Activated CD4-positive, alpha-beta T cell treated with anti-CD3 and anti-CD28 coated beads, Interleukin-2, amount 10 ng/mL, durations not matched to agents 24 days and 14 days (primary cell): ENCODE measurements at regions not wholly inside any gene's neighbourhood (a gene's known extent, or its start where the extent isn't known, plus 50 kb on each side); places are given as distances from the start of the nearest gene placed in this dataset.
"Not testable (repeated sequence)": the region's sequence is repeated elsewhere in the genome, so short reads cannot be mapped to it uniquely, and the experiment has no call there.

ENCODE experiments used
- DNase-seq: peaks from one replicate; pipeline ENCODE4 v3.0.0; 2022
- H3K27ac Mint-ChIP-seq: one replicate; pipeline ENCODE4 v1.8.0; 2022; ENCODE audit warnings: mild to moderate bottlenecking, mixed read lengths
- H3K27me3 Mint-ChIP-seq: one replicate; pipeline ENCODE4 v1.8.0; 2022; ENCODE audit warnings: mixed read lengths
- H3K36me3 Mint-ChIP-seq: one replicate; pipeline ENCODE4 v1.8.0; 2022; ENCODE audit warnings: low read depth, mild to moderate bottlenecking, mixed read lengths
- H3K4me1 Mint-ChIP-seq: one replicate; pipeline ENCODE4 v1.8.0; 2021; ENCODE audit warnings: mixed read lengths
- H3K4me3 Mint-ChIP-seq: one replicate; pipeline ENCODE4 v1.8.0; 2022; ENCODE audit warnings: mild to moderate bottlenecking, moderate library complexity, mixed read lengths
- H3K9me3 Mint-ChIP-seq: one replicate; pipeline ENCODE4 v1.8.0; 2021; ENCODE audit warnings: mixed read lengths
- intact Hi-C: fragments of 100-400 bp; cut with micrococcal nuclease; formaldehyde crosslinking; loops from one replicate; pipeline ENCODE4 v1.15.1; 2023

DNA sequence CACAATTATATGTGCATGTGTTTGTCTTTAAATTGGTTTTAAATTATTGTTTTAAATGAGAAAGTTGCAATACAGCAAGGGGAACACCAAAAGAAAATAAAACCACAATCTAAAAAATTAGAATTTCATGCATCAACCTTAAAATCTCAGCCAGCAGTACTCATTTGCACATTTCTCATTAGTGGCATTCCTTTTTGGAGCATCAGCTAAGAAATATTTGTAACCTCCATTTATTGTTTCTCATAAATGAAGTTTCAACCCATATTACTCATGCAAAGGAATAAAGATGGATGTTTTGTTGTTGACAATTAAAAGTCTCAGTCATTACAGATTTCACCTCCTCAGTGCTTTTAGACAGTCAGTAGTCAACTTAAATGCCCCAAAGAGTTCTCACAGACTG is 160.1 kb downstream of the TBX15 start:
- intact Hi-C loops: no loop called here

DNA sequence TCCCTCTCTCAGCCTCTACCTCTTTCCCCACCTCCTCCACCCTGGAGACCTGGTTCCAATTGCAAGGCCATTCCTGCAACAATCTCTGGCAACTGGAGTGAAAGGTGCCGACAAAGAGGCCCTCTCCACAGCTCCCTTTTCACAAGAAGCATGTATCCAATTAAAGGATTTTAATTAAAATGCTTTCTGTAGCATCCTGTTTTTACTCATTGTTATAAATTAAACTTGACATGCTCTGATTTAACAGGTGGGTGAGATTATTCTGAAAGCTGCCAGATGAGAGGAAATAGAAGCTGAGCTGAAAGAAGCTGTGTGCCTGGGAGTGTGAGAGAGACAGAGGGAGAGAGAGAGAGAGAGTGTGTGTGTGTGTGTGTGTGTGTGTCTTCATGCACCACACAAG is 160.5 kb downstream of the TBX15 start:
- no peaks in the 10 kb centered on the region for H3K27me3 Mint-ChIP-seq
- H3K4me3 Mint-ChIP-seq: no peak overlapping the region
- H3K4me1 Mint-ChIP-seq: no peaks in the 10 kb centered on the region
- H3K9me3 Mint-ChIP-seq: peaks cover 17% of the 10 kb centered on the region
- DNase-seq: no peak
- H3K36me3 Mint-ChIP-seq: no peaks in the 10 kb centered on the region
- intact Hi-C loops: no loop called here
- H3K27ac Mint-ChIP-seq: no peak overlapping the region

More for the DNA sequence above, 160.1 kb downstream of the TBX15 start:
- Mint-ChIP-seq H3K27ac (no peak overlapping the region), H3K4me1 (no peaks in the 10 kb centered on the region), H3K27me3 (no peaks in the 10 kb centered on the region), H3K4me3 (no peak overlapping the region), H3K9me3 (peaks cover 16% of the 10 kb centered on the region), H3K36me3 (no peaks in the 10 kb centered on the region)
- no peak for DNase-seq

DNA sequence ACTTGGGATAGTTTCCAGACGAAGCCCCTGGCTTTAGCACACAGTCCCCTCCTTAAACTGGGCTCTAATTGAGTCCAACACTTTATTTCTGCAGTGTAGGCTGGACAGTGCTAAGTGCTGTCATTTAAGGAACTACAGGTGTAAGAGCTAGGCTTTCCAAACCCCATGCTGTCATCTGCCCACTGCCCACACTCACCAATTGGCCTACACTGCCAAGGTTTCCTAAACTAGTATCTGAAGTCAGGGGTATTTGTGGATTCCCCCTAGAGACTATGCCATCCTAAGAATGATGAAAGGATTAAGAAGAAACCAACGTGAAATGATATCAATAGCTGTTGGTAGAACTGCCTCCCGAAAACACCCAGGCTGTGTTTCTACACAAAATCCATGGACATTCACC is 160.9 kb downstream of the TBX15 start:
- H3K27ac Mint-ChIP-seq: no peak overlapping the region
- H3K4me3 Mint-ChIP-seq: no peak overlapping the region
- peaks cover 17% of the 10 kb centered on the region for H3K9me3 Mint-ChIP-seq
- intact Hi-C loops: no loop called here
- H3K4me1 Mint-ChIP-seq: no peaks in the 10 kb centered on the region
- no peaks in the 10 kb centered on the region for H3K27me3 Mint-ChIP-seq
- H3K36me3 Mint-ChIP-seq: no peaks in the 10 kb centered on the region
- DNase-seq: no peak

DNA sequence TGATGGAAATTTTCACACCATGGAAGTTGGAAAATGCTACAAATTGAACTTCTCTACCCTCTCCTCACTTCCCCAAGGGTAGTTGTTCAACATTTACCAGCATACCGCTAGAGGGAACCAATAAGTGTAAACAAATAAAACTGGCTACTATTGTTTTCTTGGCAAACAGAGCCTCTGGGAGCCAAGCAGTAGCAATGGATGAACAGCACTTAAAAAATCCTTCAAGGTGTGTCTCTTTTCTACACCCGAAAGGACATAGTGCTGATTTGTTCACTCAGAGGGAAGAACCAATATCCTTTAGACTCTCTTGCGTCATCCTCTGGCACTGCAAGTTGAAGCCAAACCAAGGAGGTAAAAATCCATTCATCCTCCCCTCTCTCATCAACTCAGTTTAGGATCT is 161.5 kb downstream of the TBX15 start:
- intact Hi-C loops: no loop called here
- DNase-seq: no peak
- Mint-ChIP-seq H3K4me3 (no peak overlapping the region), H3K4me1 (no peaks in the 10 kb centered on the region), H3K27me3 (no peaks in the 10 kb centered on the region), H3K9me3 (peaks cover 17% of the 10 kb centered on the region), H3K36me3 (no peaks in the 10 kb centered on the region), H3K27ac (no peak overlapping the region)

DNA sequence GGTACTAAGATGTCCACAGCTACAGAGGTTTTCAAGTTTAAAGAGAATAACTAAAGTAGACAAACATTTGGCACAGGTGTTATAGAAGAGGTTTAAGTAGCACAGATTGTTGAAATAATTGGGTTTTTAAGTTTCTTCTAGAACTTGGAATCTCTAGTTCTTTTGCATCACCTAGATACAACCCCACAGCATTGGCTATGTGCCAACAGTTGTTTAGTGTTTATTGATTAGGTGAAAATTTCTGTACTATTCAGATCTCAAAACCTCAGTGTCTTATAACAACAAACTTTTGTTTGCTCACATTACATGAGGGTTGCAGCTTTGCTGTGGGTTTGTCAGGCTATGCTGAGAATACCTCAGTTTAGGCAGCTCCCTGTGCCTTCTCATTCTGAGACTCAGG is 162.5 kb downstream of the TBX15 start:
- Mint-ChIP-seq H3K27me3 (no peaks in the 10 kb centered on the region), H3K4me1 (no peaks in the 10 kb centered on the region), H3K9me3 (peaks cover 10% of the 10 kb centered on the region), H3K27ac (no peak overlapping the region), H3K4me3 (no peak overlapping the region), H3K36me3 (no peaks in the 10 kb centered on the region)
- DNase-seq: no peak
- intact Hi-C loops: no loop called here

DNA sequence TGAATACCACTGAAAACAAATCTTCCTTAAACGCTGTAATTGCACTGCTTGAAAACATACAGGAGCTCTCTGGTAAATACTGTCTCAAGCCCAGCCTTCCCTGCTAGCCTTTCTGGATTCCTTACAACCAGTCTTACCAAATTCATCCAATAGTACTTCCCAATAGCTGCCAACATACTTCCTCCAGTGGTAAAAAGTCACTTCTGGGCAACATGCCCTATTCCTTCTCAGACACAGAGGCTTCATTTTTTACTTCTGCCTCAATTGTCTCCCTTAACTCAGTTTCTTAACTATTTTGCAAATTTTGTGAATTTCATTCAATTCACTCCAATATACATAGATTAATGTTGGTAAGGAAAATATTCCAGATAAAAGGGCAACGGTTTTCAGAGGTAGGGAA is 166.3 kb downstream of the TBX15 start:
- H3K27me3 Mint-ChIP-seq: no peaks in the 10 kb centered on the region
- H3K36me3 Mint-ChIP-seq: no peaks in the 10 kb centered on the region
- peaks cover 3% of the 10 kb centered on the region for H3K9me3 Mint-ChIP-seq
- DNase-seq: no peak
- H3K4me3 Mint-ChIP-seq: no peak overlapping the region
- intact Hi-C loops: no loop called here
- H3K4me1 Mint-ChIP-seq: no peaks in the 10 kb centered on the region
- no peak overlapping the region for H3K27ac Mint-ChIP-seq

DNA sequence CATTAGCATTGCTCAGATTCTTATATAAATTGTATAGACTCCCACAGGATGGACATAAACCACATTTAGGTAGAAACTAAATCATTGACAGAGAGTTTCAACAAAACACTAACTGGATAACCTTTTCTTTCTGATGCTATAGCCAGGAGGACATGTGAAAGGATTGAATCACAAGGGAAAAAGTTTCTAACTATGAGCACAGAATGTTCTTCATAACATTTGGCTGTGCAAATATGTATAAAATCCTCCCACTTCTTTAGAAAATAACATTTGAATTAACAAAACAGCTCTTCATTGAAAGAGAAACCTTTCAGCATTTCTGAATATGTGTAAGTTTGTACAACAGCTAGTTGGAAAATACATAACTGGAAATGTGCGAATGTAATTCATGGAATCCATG is 167.3 kb downstream of the TBX15 start:
- H3K4me3 Mint-ChIP-seq: no peak overlapping the region
- H3K9me3 Mint-ChIP-seq: peaks cover 3% of the 10 kb centered on the region
- intact Hi-C loops: no loop called here
- H3K27ac Mint-ChIP-seq: no peak overlapping the region
- H3K27me3 Mint-ChIP-seq: no peaks in the 10 kb centered on the region
- no peaks in the 10 kb centered on the region for H3K4me1 Mint-ChIP-seq
- DNase-seq: no peak
- H3K36me3 Mint-ChIP-seq: no peaks in the 10 kb centered on the region

DNA sequence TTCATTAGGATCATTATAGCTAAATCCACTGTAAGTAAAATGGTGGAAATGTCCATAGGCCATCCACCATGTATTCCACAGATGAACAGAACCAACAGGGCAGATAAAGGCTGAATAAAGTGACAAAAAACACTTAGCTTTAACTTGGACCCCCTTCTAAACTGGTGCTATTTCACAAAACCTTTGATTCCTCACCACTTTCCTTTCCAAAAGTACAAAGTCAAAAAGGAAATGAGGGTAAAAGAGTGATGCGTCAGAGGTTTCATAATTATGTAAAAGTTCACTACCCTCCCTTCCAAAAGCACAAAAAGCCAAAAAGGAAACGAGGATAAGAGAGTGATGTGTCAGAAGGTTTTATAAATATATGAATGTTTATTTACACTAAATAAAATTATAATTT is 172.2 kb downstream of the TBX15 start:
- Mint-ChIP-seq H3K4me1 (no peaks in the 10 kb centered on the region), H3K27me3 (no peaks in the 10 kb centered on the region), H3K9me3 (no peaks in the 10 kb centered on the region), H3K27ac (no peak overlapping the region), H3K36me3 (no peaks in the 10 kb centered on the region), H3K4me3 (no peak overlapping the region)
- intact Hi-C loops: no loop called here
- DNase-seq: no peak

DNA sequence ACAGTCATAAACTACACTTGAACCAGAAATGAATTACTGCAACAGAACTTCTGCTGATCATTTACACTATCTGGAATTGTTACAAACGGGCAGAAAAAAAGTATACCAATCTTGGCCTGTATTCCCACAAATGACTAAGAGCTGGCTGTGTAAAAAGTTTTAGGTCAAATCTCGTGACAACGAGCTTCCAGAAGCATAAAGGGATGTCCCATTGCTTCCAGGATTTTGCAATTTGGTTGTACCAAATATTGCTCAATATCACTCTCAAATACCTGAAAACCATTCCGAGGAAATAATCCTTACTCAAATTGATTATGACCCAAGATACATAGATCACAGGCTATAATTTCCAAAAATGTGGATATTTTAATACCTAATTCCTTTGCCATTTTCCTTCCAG is 175.6 kb downstream of the TBX15 start:
- peaks cover 4% of the 10 kb centered on the region for H3K9me3 Mint-ChIP-seq
- H3K27ac Mint-ChIP-seq: no peak overlapping the region
- no peak overlapping the region for H3K4me3 Mint-ChIP-seq
- H3K36me3 Mint-ChIP-seq: no peaks in the 10 kb centered on the region
- no peak for DNase-seq
- intact Hi-C loops: no loop called here
- no peaks in the 10 kb centered on the region for H3K27me3 Mint-ChIP-seq
- no peaks in the 10 kb centered on the region for H3K4me1 Mint-ChIP-seq

DNA sequence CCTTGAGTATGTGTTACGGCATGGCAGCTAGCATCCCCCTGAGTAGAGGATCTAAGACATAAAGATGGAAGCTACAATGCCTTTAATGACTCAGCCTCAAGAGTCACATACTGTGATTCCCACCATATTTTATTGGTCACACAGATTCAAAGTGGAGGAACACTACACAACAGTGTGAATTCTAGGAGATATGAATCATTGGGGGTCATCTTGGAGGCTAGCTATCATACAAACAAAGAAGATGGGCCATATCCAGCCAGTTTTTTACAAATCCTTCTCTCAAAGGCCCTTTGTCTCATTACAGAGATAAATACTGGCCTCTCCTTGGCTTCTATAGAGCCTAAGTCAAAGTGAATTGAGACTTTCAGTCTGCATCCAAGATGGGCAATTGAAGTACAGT is 177.0 kb downstream of the TBX15 start:
- H3K4me1 Mint-ChIP-seq: no peaks in the 10 kb centered on the region
- intact Hi-C loops: no loop called here
- H3K4me3 Mint-ChIP-seq: no peak overlapping the region
- no peaks in the 10 kb centered on the region for H3K36me3 Mint-ChIP-seq
- peaks cover 4% of the 10 kb centered on the region for H3K9me3 Mint-ChIP-seq
- no peaks in the 10 kb centered on the region for H3K27me3 Mint-ChIP-seq
- H3K27ac Mint-ChIP-seq: no peak overlapping the region
- DNase-seq: no peak

DNA sequence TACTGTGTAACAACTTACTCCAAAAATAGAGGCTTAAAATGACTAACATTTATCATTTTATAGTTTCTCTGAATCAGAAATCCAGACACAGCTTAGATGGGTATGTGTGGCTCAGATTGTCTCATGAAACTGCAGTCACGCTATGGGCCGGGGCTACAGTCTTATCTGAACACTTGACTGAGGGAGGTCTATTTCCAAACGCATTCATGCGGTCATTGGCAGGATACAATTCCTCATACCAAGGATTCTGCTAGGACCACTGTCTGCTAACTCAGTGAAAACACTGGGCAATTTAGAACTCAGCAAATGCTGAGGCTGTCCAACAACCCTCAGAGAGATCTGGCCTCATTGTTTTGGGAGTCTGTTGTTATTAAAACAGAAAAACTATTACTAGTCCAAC is 178.6 kb downstream of the TBX15 start:
- Mint-ChIP-seq H3K4me1 (no peaks in the 10 kb centered on the region), H3K4me3 (no peak overlapping the region), H3K27ac (no peak overlapping the region), H3K27me3 (no peaks in the 10 kb centered on the region), H3K9me3 (peaks cover 7% of the 10 kb centered on the region), H3K36me3 (no peaks in the 10 kb centered on the region)
- intact Hi-C loops: no loop called here
- DNase-seq: no peak

DNA sequence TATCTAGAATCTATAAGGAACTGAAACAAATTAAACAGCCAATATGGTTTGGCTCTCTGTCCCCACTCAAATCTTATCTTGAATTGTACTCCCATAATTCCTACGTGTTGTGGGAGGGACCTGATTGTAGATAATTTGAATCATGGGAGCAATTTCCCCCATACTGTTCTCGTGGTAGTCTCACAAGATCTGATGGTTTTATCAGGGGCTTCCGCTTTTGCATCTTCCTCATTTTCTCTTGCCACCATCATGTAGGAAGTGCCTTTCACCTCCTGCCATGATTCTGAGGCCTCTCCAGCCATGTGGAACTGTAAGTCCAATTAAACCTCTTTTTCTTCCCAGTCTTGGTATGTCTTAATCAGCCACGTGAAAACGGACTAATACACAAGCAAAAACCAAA is 185.0 kb downstream of the TBX15 start:
- DNase-seq, H3K4me1 Mint-ChIP-seq, intact Hi-C loops, H3K27me3 Mint-ChIP-seq, H3K9me3 Mint-ChIP-seq, H3K4me3 Mint-ChIP-seq, H3K27ac Mint-ChIP-seq, H3K36me3 Mint-ChIP-seq: not testable (repeated sequence)

DNA sequence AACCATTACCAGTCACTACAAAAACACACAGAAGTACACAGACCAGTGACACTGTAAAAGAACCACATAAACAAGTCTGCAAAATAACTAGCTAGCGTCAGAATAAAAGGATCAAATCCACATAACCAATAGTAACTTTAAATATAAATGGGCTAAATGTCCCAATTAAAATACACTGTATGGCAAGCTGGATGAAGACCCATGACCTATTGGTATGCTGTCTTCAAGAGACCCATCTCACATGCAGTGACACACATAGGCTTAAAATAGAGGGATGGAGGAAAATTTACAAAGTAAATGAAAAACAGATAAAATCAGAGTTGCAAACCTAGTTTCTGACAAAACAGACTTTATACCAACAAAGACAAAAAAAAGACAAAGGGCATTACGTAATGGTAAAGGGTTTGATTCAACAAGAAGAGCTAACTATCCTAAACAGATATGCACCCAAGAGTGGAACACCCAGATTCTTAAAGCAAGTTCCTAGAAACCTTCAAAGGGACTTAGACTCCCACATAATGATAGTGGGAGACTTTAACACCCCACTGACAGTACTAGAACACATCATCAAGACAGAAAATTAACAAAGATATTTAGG is 196.9 kb downstream of the TBX15 start:
- H3K9me3 Mint-ChIP-seq: peaks cover 4% of the 10 kb centered on the region
- H3K4me1 Mint-ChIP-seq: no peaks in the 10 kb centered on the region
- intact Hi-C loops: no loop called here
- no peaks in the 10 kb centered on the region for H3K36me3 Mint-ChIP-seq
- DNase-seq: no peak
- no peak overlapping the region for H3K27ac Mint-ChIP-seq
- no peak overlapping the region for H3K4me3 Mint-ChIP-seq
- no peaks in the 10 kb centered on the region for H3K27me3 Mint-ChIP-seq

DNA sequence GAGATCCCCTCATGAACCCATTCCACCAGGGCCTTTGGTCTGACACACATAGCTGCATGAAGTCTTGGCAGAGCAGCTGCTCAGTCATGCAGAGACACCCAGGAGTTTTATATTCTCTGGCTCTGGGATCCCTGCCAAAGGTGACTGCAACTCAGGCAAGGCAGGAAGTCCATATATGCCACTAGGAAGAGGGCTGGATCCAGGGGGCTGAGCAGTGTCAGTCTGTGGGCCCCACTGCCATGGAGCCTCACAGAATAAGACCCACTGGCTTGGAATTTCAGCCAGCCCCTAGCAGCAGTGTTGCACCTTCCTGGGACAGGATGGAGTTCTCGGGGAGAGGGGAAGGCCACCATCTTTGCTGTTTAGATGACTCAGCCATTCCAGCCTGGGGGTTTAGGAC is 199.7 kb downstream of the TBX15 start:
- Mint-ChIP-seq H3K27ac (no peak overlapping the region), H3K27me3 (no peaks in the 10 kb centered on the region), H3K4me3 (no peak overlapping the region), H3K4me1 (no peaks in the 10 kb centered on the region), H3K9me3 (peaks cover 4% of the 10 kb centered on the region), H3K36me3 (no peaks in the 10 kb centered on the region)
- no peak for DNase-seq
- intact Hi-C loops: no loop called here

DNA sequence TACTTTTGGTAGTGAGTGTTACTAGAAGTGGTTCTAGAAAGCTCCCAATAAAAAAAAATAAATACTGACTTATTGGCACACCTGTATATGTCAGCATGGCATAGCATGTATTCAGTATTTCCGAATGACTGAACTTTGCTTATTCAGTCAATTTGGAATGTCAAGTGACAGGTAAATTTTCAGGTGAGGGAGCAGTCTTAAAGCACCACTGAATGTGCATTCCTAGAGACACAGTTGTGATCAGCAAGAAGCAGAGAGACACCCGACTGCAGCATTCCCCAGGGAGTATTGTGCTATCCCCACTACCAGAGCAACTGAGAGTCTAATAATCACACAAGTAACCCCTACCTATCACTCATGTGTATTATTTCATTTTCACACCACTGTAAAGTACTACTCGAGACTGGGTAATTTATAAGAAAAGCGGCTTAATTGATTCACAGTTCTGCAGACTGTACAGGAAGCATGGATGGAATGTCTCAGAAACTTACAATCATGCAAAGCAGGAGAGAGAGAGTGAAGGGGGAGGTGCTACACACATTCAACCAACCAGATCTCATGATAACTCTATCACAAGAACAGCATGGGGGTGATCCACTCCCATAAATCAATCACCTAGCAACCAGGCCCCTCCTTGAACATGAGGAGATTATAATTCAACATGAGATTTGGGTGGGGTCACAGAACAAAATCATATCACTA is 201.5 kb downstream of the TBX15 start:
- H3K27ac Mint-ChIP-seq: no peak overlapping the region
- H3K36me3 Mint-ChIP-seq: no peaks in the 10 kb centered on the region
- no peak overlapping the region for H3K4me3 Mint-ChIP-seq
- peaks cover 4% of the 10 kb centered on the region for H3K9me3 Mint-ChIP-seq
- no peak for DNase-seq
- H3K27me3 Mint-ChIP-seq: no peaks in the 10 kb centered on the region
- intact Hi-C loops: no loop called here
- H3K4me1 Mint-ChIP-seq: no peaks in the 10 kb centered on the region
